Fibroblast of peridontal ligament (primary cell): ENCODE measurements at regions not wholly inside any gene's neighbourhood (a gene's known extent, or its start where the extent isn't known, plus 50 kb on each side); places are given as distances from the start of the nearest gene placed in this dataset.

Experiments
- DNase-seq: peaks from one replicate; pipeline ENCODE4 v3.0.0-alpha.2; 2010; ENCODE audit errors: extremely low read depth

GRCh38 chr5:97840643-97841042 lies 657.6 kb upstream of the RIOK2 start:
- DNase-seq = no peak

DNA sequence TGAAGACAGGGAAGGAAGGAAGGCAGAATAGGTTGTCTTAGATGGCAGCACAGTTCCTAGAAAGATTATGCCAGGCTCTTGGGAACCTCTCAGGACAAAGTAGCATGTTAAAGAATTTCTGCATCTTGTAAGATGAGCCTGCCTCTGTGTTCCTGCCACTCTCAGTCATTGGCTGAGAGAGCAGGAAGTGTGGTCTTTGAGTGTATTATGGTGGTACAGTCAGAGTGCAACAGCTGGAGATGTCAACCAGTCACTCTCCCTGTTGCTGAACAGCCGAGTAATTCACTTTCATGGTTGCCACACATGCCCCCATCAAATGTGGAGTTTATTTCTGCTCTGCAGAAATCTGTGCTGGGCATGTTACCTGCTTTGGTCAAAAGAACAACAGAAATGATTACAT lies 659.6 kb upstream of the RIOK2 start:
- no peak for DNase-seq

GRCh38 chr5:97844797-97845196 lies 661.8 kb upstream of the RIOK2 start:
- no peak for DNase-seq

DNA sequence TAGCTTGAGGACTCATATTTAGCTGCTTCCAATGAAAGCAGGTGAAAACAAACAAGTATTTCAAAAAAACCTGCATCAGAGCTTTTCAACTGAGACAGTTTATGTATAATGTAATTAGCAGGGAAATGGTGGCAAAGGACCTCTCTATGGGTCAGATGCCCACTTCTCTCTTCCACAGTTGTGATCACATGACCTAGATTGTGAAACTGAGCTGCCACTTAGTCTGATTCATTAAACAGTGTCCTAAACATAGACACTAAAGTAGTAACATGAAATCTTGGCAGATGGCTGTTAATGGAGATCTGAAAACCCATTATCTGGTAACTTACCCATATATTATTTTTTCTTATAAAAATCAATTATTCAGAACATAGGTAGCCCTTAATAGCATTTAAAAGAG lies 663.6 kb upstream of the RIOK2 start:
- no peak for DNase-seq

GRCh38 chr5:97847920-97848631 lies 665.0 kb upstream of the RIOK2 start:
- DNase-seq = no peak

DNA sequence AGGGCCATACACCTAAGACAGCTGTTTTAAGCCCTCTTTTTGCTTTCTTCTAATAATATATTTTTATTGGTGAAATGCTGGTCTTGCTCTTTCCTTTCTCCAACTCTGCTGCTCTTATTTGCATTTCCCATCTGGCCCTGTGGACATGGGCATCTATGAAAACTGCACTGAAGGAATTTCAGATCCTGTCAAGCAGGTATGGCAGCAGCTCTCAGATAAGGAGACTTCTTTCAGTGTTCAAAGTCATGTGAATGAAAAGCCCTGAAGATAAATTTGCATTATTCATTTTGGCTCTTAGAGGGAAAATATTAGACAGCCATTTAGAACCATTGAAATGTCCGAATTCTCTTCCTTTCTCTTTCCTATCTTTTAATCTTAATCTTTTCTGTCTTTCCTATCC lies 668.0 kb upstream of the RIOK2 start:
- DNase-seq = no peak

DNA sequence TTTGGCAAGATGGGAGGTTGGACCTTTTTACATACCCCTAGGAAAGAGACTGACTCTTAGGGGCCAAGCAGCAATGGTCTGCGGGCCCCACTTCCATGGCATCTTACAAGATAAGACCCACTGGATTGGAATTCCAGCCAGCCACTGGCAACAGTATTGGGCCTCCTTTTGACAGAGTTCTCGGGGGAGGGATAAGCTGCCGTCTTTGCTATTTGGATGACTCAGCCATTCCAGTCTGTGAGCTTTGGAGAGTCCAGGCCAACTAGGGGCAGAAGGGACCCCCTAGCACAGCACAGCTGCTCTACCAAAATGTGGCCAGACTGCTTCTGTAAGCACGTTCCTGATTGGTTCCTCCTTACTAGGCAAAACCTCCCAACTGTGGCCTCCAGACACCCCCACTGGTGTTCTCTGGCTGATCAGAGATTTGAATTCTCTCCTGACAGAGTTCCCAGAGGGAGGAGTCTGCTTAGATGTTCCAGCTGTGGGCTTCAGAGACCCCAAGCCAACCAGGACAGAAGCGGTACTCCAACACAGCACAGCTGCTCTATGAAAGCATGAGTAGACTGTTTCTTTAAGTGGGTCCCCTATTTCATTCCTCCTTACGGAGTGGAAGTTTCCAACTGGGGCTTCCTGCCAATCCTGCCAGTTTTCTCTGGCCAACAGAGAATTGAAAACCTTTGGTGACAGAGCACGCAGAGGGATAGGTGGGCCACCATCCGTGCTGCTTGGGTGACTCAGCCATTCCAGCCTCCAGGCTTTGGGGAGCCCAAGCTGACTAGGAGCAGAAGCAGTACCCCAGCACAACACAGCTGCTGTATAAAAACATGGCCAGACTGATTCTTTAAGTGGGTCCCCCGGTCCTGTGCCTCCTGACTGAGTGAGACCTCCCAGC lies 672.1 kb upstream of the RIOK2 start:
- DNase-seq = peak; percentile 33

DNA sequence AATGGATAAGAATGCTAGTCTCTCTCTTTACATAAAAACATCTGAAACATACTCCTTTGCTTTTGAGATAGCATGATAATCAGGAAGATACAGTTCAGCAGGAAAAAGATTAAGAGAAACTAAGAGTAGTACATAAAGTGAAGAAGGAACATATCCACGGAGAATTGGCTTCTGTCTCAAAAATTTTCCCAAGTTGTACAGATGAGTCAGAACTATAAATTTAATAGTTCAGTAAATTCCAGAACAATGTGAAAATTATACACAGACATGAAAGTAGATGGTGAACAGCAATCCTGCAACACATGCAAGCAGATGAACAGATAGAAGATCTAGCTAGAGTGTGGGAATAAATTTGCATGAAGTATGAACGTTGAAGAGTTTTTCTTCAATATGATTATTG lies 691.4 kb upstream of the RIOK2 start:
- peak; percentile 5 for DNase-seq

GRCh38 chr5:97876272-97876671 lies 693.2 kb upstream of the RIOK2 start:
- DNase-seq = no peak

- DNase-seq = peak; percentile 6
Observed at GRCh38 chr5:97877588-97877987, 694.5 kb upstream of the RIOK2 start.

GRCh38 chr5:97888439-97888838 lies 705.4 kb upstream of the RIOK2 start:
- no peak for DNase-seq

DNA sequence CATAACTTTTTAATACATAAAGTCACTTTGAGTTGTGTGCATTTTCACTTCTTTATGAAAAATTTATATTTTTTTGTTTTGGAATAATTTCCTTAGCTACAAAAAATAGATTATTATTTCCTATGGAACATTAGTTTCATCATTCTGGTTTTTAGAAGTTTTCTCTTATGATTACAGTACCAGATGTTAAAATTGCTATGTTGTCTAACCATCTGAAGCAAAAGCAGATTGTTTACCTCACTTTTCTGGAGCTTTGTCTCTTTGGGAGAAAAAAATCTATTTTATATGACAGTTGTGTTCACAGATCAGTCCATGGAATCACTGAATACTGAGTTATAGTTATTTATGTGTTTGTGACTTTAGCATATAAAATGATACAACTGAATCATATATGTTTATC lies 708.9 kb upstream of the RIOK2 start:
- DNase-seq = no peak

GRCh38 chr5:97903742-97904141 lies 720.7 kb upstream of the RIOK2 start:
- no peak for DNase-seq

DNA sequence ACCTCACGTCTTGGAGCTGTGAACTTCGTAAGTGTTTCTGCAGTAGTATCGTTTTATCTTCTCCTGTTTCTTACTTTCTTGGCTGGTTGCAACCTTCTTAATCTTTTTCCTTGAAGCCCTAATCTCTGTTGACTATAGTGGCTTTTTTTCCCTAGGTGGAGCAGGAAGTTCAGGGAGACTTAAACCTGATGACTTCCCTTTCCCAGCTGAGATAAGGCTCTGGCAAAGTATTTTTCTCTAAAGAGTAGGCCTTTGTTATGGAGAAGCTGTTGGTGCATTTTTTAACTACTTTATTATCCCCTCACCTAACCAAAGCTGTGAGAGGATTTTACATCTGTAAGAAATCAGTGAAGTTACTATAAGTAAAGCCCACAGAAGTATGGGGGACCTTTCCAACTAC lies 723.1 kb upstream of the RIOK2 start:
- no peak for DNase-seq

DNA sequence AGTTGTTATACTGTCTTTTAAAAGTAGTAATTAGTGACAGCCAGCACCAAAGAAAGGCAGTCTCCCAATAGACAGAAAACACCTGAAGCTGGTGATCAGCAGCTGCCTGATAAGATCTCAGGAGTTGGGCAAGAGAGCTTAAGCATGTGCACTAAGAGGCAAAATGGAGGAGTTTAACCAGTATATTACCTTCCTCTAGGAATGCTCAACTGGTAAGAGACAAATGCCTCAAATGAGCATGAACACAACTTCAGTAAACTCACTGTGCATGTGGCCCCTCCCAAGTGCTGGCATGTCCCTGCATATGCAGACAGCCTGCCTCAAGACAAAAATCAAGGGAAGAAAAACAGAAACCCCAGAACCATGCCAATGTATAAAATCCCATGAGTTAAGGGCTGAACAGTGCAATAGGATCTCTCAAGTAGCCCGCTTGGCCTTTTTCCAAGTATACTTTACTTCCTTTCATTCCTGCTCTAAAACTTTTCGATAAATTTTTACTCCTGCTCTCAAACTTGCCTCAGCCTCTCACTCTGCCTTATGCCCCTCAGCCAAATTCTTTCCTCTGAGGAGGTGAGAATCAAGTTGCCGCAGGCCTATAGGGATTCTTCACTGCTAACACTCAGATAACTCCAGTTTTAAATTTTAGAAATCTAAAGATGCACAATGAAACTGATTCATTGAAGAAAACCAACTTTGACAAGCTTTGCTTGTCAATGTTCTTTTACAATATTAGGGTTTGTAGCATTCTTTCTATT lies 724.8 kb upstream of the RIOK2 start:
- DNase-seq = no peak

DNA sequence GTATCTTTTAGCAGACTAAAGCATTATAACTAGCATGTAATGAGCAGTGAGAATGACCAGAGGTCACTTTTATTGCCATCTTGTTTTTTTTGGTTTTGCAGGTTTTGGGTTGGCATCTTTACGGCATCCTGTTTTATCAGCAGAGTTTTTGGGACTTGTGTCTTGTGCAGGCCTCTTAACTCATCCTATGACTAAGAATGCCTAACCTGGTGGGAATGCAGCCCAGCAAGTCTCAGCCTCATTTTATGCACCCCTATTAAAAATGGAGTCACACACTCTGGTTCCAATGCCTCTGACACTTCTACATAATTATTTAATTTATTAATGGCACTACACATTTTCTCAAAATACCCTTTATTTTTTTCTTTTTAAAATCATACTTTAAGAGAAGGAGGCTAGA lies 726.5 kb upstream of the RIOK2 start:
- no peak for DNase-seq

DNA sequence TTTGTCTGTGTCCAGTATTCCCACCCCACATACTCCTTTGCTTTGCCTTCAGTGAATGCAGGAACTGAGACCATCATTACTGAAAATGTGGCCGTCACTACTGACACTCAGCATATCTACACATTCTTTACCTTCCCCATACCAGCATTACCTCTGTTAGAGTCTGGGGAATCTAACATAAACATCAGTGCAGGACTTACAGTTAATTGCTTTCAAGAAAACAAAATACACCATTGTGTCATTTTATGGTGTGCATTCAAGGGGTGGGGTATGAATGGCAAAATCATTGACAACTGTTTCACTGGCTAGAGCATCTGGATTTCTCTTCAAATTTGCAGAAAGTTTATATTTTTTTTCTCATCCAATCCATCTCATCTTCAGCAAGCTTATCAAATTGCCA lies 731.4 kb upstream of the RIOK2 start:
- DNase-seq = no peak

DNA sequence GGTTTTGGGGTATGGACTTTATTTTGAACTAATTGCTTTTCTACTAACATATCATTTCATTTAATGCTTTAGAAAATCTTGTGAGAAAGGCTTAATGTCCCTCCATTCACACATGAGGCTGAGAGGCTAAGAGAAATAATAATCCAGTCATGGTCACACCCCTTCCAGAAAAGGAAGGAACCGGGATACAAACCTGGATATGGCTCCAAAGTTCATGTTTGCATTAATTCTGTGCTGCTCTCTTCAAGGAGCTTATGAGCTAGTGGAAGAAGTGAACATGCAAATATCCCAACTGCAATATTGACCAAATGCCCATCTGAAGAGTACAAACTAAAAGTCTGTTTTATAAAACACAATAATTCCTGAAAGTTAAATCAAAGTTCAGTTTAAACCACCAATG lies 732.1 kb upstream of the RIOK2 start:
- no peak for DNase-seq

DNA sequence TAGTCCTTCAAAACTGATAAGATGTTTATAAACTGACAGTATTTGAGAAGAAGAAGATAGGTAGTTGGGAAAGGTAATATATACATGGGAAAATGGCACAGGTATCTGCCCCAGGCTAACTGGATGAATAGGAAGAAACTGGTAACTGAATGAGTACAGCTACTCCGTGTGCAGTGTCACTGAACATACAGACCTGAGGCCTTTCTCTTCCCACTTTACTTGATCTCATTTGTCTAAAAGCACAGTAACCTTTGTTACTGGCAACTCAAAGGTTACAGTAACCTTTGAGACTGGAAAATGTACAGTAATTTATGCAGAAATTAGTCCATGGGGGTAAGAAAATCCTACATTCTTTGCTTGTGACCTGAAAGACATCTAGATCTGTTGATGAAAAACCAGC lies 735.0 kb upstream of the RIOK2 start:
- no peak for DNase-seq

DNA sequence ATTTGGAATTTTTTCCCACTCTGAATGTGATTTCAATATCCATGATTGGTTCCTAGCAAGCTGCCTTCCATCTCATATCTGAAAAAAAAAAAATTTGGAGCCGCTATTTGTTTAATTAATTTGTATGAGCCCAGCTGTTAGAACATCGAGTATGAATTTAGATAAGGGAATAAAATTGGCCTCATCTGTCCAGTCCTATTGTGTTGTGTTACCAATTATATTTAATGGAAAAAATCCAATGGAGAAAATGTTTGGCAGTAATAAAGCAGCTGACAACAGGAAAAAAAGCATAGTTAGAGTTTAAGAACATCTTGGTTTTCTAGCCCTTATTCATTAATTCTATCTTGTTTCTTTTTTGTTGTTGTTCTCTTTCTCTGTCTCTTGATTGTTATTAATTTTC lies 735.6 kb upstream of the RIOK2 start:
- no peak for DNase-seq

DNA sequence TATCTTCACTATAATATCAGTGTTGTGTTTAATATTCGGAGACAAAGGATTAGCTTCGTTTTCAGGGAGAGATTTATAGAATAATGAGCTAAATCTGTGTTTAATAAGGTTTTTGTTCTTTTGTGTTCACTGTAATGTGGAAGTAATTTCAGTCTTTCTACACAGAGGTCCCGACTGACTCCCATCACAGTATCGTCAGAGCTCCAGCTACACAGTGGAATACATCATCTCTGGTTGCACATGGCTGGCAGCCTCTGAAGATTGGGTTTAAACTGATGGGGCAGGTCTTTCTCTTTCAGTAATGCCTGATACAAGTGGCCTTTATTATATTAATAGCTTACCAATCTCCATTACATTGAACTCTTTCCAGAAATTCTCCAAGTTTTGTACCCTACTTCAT lies 736.7 kb upstream of the RIOK2 start:
- no peak for DNase-seq

- DNase-seq = no peak
Observed at GRCh38 chr5:97922776-97923175, 739.7 kb upstream of the RIOK2 start.

- DNase-seq = peak; percentile 35
Observed at GRCh38 chr5:97923496-97923895, 740.4 kb upstream of the RIOK2 start.
